ENCODE measurements at regions not wholly inside any gene's neighbourhood (a gene's known extent, or its start where the extent isn't known, plus 50 kb on each side); places are given as distances from the start of the nearest gene placed in this dataset.

DNA sequence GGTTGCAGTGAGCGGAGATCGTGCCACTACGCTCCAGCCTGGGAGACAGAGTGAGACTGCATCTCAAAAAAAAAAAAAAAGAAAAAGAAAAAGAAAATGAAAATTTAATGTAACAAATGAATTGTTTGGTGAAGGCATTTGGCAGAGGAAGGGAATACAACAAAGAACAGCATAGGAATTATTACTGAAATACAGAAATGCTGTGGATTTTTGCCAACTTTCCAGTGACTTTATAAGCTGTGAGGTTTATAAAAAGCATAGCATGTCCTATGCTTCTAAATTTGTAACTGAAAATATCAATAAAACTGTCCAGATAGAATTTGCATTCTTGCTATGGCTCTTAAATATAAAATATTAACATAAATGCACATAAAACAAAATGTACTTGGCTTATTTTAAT, 112.9 kb upstream of the IRS2 start:
- no peaks in the 10 kb centered on the region for H3K27me3 ChIP-seq (ENCODE audit: insufficient read depth, low read depth, severe bottlenecking)
- no peak overlapping the region for H3K4me3 ChIP-seq (ENCODE audit: low read depth, low read length)
- DNase-seq: no peak
- no peak overlapping the region for H3K27ac ChIP-seq
- TF ChIP-seq, protein P1, sequence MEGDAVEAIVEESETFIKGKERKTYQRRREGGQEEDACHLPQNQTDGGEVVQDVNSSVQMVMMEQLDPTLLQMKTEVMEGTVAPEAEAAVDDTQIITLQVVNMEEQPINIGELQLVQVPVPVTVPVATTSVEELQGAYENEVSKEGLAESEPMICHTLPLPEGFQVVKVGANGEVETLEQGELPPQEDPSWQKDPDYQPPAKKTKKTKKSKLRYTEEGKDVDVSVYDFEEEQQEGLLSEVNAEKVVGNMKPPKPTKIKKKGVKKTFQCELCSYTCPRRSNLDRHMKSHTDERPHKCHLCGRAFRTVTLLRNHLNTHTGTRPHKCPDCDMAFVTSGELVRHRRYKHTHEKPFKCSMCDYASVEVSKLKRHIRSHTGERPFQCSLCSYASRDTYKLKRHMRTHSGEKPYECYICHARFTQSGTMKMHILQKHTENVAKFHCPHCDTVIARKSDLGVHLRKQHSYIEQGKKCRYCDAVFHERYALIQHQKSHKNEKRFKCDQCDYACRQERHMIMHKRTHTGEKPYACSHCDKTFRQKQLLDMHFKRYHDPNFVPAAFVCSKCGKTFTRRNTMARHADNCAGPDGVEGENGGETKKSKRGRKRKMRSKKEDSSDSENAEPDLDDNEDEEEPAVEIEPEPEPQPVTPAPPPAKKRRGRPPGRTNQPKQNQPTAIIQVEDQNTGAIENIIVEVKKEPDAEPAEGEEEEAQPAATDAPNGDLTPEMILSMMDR (IDR thresholded peaks at IDR 0.05; ENCODE audit: low read depth, low read length): no peak
- no peaks in the 10 kb centered on the region for H3K9me3 ChIP-seq (ENCODE audit: severe bottlenecking)
- no peaks in the 10 kb centered on the region for H3K36me3 ChIP-seq

DNA sequence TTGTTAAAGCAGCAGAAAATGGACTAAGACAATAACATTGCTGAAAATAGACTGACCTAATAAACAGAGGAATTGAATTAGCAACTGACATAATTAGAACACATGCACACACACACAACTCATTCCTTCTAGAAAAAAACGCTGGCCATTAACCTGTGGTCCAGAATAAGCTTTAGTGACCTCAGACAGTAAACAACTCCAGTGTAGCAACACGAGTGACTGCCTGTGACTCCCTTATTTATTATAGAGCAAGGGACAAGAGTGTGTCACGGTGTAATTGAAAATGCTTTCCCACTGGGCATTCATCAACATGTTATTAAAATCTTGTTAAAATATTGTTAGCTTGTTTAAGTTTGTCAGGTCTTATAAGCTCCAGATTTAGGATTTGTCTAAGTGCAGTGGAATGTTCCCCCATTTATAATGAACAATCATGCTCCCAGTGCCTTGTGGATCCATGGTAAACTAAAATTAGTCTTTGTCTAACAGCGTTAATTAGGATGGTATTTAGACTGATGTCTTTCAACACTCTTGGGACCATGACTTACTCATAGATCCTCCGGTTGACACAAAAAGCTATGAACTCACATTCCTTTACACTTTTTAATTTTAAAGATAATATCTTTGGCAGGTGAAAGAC, 111.7 kb upstream of the IRS2 start:
- DNase-seq: no peak
- Histone ChIP-seq H3K27ac (no peak overlapping the region), H3K9me3 (ENCODE audit: severe bottlenecking) (no peaks in the 10 kb centered on the region), H3K27me3 (ENCODE audit: insufficient read depth, low read depth, severe bottlenecking) (no peaks in the 10 kb centered on the region), H3K4me3 (ENCODE audit: low read depth, low read length) (no peak overlapping the region), H3K36me3 (no peaks in the 10 kb centered on the region)
- TF ChIP-seq, protein P1 (IDR thresholded peaks at IDR 0.05; ENCODE audit: low read depth, low read length): no peak

DNA sequence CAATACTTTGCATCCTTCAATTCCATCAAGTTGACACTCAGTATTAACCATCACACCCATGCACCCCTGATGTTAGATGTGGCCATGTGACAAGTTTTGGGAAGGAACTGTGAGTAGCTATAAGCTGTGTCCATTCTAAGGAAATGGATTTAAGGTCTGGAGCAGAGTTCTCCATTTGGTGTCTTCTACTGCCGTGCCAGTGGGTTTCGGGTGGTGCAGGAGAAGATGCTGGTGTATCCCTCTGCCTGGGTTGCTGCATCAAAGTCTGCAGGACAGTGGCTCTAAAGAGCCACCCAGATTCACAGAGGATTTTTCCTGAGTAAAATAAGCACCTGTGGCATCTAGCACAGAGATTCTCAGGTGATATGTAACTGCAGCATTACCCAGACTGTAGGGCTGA, 105.7 kb upstream of the IRS2 start:
- H3K36me3 ChIP-seq: no peaks in the 10 kb centered on the region
- TF ChIP-seq, protein P1 (IDR thresholded peaks at IDR 0.05; ENCODE audit: low read depth, low read length): no peak
- DNase-seq: no peak
- peaks cover 7% of the 10 kb centered on the region for H3K9me3 ChIP-seq (ENCODE audit: severe bottlenecking)
- H3K27ac ChIP-seq: no peak overlapping the region
- no peak overlapping the region for H3K4me3 ChIP-seq (ENCODE audit: low read depth, low read length)
- no peaks in the 10 kb centered on the region for H3K27me3 ChIP-seq (ENCODE audit: insufficient read depth, low read depth, severe bottlenecking)

DNA sequence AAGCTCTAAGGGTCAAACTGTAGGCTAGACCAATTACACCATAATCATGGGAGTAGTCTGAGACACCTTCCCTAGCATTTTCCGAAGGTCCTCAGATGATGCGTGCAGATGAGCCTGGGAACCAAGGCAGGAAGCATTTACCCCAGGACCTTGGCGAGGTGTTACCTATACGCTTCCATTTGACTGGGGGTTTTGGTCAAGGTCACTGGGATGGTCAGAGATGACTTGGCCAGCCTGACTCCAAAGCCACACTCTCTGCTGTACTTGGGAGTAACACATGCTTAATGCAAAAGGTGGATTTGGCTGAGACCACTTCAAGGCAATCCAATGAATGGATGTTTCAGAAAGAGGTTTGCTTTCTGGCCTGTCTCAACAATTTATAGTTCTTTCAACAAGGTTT, 98.9 kb upstream of the IRS2 start:
- DNase-seq: no peak
- Histone ChIP-seq H3K27me3 (ENCODE audit: insufficient read depth, low read depth, severe bottlenecking) (no peaks in the 10 kb centered on the region), H3K36me3 (no peaks in the 10 kb centered on the region), H3K4me3 (ENCODE audit: low read depth, low read length) (no peak overlapping the region), H3K27ac (no peak overlapping the region), H3K9me3 (ENCODE audit: severe bottlenecking) (peaks cover 7% of the 10 kb centered on the region)
- TF ChIP-seq, protein P1 (IDR thresholded peaks at IDR 0.05; ENCODE audit: low read depth, low read length): no peak

DNA sequence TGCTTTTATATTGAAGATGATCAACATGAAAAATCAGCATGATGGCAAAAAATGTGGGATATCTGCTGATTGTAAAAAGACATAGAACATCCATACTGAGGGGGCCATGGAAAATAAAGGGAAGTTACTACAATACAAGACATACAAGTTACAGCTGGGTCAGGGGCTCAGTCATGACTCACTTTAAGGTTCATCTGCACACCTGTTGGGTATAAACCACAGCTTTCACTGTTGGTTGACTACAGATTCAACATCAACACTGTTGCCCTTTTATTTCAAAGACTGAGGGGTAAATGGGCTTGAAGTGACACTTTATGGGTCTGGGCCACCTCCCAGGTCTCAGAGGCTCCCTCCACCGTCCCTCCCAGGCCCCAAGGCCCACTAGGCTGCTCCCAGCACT, 98.1 kb upstream of the IRS2 start:
- TF ChIP-seq, protein P1 (IDR thresholded peaks at IDR 0.05; ENCODE audit: low read depth, low read length): no peak
- Histone ChIP-seq H3K36me3 (no peaks in the 10 kb centered on the region), H3K4me3 (ENCODE audit: low read depth, low read length) (no peak overlapping the region), H3K27me3 (ENCODE audit: insufficient read depth, low read depth, severe bottlenecking) (no peaks in the 10 kb centered on the region), H3K9me3 (ENCODE audit: severe bottlenecking) (peaks cover 7% of the 10 kb centered on the region), H3K27ac (no peak overlapping the region)
- no peak for DNase-seq

Measured in WERI-Rb-1 (cell line).